ENCODE measurements at regions not wholly inside any gene's neighbourhood (a gene's known extent, or its start where the extent isn't known, plus 50 kb on each side); places are given as distances from the start of the nearest gene placed in this dataset.

- TF ChIP-seq CTCF (IDR thresholded peaks at IDR 0.05; ENCODE audit: poor library complexity), result no peak
- no peak for TF ChIP-seq EZH2phosphoT487 (IDR thresholded peaks at IDR 0.05; ENCODE audit: low read depth, severe bottlenecking, unreplicated experiment)
- no peak for TF ChIP-seq EZH2 (IDR thresholded peaks at IDR 0.05; ENCODE audit: borderline replicate concordance)
Observed at GRCh38 chr18:11268741-11269233, 119.4 kb upstream of the PIEZO2 start.

Data from hepatocyte (in vitro differentiated cells).